GM10266 (cell line): ENCODE measurements at regions not wholly inside any gene's neighbourhood (a gene's known extent, or its start where the extent isn't known, plus 50 kb on each side); places are given as distances from the start of the nearest gene placed in this dataset.

ENCODE experiments used
- DNase-seq: peaks from one replicate; pipeline ENCODE4 v3.0.0; 2012; ENCODE audit errors: extremely low spot score
- TF ChIP-seq, protein P1 (sequence below): IDR thresholded peaks from 2 replicates; pipeline ENCODE4 v1.5.1; 2012; ENCODE audit warnings: mild to moderate bottlenecking, low read depth; ENCODE audit not compliant: control insufficient read depth, insufficient read depth; ENCODE audit errors: missing control alignments

DNA sequence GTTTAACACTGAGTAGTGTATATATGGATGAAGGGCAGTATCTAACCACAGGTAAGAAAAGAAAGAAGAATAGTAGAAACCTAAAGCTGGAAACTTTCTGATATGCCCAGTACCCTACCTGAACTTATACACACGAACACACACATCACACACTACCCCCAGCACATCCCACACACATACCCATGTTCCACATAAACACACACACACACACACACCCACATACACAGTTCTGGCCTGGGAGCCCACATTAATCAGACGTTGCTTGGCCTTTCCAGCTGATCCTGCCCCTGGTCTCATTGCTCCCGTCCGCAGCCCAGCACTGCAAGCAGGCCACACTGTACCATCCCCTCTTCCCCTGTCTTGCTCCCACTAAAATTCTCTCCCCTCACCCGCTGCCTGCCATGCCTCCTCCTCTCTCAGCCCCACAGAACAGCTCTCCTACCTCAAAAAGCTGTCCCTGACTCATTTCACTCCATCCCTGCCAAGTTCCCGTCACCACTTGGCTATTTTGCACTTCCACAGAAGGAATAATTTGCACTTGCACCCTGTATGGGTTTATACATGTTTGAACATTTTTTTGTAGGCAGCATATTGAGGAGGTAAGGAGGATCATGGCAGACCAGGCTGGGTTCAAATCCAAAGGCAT, 185.8 kb upstream of the PPP2R3A start:
- TF ChIP-seq, protein P1, sequence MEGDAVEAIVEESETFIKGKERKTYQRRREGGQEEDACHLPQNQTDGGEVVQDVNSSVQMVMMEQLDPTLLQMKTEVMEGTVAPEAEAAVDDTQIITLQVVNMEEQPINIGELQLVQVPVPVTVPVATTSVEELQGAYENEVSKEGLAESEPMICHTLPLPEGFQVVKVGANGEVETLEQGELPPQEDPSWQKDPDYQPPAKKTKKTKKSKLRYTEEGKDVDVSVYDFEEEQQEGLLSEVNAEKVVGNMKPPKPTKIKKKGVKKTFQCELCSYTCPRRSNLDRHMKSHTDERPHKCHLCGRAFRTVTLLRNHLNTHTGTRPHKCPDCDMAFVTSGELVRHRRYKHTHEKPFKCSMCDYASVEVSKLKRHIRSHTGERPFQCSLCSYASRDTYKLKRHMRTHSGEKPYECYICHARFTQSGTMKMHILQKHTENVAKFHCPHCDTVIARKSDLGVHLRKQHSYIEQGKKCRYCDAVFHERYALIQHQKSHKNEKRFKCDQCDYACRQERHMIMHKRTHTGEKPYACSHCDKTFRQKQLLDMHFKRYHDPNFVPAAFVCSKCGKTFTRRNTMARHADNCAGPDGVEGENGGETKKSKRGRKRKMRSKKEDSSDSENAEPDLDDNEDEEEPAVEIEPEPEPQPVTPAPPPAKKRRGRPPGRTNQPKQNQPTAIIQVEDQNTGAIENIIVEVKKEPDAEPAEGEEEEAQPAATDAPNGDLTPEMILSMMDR = no peak
- no peak for DNase-seq

DNA sequence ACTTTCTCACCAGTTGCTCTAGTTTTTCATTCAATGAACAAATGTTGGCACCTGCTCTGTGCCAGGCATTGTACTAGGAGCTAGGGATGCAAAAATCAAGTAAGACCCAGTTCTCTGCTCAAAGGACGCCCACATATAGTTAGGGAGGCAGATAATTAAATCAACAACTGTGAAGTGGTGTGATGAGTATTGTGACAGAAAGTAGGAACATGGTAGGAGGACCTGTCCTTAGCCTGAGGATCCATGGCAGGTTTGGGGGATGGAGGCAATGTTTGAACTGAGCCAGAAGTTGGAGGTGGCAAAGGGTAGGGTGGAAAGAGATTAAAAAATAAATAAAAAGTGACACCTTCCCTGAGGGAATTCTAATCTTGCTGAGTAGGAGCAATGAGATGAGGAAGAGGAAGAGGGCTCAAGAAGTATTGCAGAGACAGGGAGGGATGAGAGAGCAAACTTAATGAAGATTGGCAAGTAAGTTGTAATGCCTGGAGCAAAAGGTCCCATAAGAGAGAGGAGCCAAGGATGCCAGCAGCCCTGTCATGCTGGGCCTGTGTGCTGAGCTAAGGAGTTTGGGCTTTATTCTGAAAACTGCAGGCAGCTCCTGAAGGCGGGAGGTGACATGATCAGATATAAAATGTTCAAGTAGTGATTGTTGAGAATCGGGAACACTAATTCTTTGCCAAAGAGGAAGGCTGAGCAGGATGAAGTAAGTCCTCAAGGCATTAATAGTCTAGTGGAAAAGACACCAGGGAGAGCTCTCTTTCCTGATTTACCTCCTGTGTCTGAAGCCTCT, 184.3 kb upstream of the PPP2R3A start:
- TF ChIP-seq, protein P1 = no peak

DNA sequence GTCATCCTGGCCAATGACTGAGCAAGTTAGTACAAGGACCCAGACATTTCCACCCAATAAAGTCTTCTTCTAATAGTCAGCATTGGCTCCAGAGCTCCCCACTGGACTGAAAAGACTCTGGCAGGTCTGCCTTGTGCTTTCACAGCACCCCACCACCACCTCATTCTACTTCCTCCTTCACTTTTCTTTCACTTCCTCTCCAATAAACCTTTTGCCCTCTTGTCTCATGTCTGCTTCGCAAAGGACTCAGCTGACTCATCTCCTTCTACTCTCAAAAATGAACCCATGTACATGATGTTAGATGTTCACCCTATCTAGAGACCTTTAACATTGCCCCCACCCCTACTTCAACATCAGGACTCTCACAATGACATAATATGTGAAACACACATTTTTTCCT, 181.0 kb upstream of the PPP2R3A start:
- TF ChIP-seq, protein P1 = no peak

More for the DNA sequence above, 184.3 kb upstream of the PPP2R3A start:
- DNase-seq = no peak

DNA sequence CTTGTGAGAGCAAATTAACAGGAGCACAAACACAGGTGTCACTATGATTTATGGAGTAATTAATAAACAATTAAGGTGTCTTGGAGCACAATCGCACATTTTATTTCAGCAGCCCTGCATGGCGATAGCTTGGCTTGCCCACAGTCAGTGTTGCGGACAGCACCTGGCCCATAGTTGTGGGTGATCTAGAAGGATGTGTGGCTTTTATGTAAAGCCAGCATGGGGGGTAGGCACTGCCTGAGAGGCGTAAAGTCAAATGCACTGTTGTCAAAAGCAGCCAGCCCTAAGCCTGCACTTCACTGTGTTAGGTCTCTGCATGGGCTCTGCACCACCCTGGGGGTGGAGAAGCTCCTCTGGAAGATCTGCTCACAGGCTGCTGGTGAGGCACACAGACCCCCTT, 177.4 kb upstream of the PPP2R3A start:
- TF ChIP-seq, protein P1 = no peak

More for the DNA sequence above, 181.0 kb upstream of the PPP2R3A start:
- DNase-seq = no peak

DNA sequence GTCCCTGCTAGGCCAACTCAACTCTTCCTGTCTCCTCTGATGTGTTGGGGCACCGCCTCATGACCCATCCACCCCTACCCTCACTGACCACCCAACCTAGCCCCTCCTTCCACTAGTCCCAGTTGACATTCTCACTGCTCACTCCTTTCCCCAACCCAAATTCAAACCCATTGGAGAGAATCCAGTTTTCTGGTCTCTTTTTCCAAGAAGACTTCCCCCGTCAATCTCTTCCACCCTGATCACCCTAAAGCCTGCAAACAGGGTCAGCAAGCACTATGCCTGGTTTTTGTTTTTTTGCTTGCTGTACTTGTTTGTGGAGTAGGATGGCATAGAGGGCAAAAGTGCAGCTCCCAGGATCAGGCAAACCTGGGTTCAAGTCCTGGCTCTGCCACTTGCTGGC, 176.6 kb upstream of the PPP2R3A start:
- TF ChIP-seq, protein P1 = no peak

More for the DNA sequence above, 177.4 kb upstream of the PPP2R3A start:
- no peak for DNase-seq

DNA sequence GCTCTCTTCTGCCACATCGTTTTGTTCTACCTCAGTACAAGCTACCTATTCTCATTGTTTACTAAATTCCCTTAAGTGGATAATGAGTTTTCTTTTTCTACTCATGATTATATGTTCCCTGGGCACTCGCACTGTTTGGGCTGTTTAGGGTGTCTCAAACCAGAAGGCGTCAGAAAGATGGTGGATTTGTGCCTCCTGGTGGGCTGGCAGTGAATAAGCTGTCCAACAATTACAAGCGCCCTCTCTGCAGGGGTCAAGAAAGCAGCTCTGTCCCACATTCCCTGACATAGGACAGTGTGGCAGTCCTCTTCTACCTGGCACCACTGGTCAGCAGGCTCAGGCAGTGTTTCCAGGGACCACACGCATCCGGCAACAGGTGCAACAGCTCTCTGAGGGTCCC, 173.4 kb upstream of the PPP2R3A start:
- TF ChIP-seq, protein P1 = no peak
- DNase-seq = no peak

More for the DNA sequence above, 176.6 kb upstream of the PPP2R3A start:
- no peak for DNase-seq

DNA sequence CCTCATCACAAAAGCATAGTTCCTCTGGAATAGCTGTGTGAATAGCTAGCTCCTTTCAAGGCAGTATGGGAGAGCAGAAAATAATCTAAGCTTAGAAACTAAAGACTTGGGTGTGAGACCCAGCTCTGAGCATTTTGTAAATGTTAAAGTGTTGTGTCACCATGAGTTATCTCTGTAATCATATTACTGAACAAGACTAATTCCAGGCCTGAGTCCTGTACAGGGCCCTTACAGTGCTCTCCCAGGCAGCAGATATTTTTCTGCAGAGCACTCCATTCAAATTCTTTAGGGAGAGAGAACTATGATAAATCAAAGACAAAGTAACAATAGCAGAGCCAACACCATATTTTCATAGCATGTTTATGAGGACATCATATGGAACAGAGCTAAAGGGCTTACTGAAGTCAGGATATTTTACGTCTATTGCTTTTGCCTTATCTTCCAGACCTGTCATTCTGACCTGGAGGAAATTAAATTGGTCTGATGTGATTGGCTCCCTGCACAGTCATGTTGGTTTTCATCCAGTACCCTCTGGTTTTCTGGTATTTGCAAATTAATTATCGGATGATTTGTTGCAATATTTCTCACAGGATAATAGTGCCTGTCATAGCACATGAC, 172.6 kb upstream of the PPP2R3A start:
- TF ChIP-seq, protein P1 = no peak
- no peak for DNase-seq
